ENCODE measurements at regions not wholly inside any gene's neighbourhood (a gene's known extent, or its start where the extent isn't known, plus 50 kb on each side); places are given as distances from the start of the nearest gene placed in this dataset.
A peak's percentile ranks its signal among the peaks of the same experiment; 100 is the strongest.

DNA sequence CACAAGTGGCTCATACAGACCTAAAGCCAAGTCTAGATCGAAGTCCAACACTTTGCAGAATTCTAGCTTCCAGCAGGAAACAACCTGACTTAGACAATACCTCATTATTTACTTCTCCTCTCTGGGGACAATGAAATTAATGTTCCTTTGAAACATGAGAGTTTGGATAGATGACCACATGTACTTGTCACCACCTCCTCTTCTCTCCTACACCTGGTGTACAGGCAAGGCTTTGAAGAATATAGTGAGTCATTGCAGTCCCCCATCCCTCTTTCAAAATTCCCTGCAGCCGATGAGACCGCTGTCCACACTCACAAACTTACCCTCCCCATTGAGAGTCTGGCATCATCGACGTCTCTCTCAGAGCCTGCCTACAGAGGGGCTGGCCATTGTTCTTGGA lies 189.0 kb upstream of the HES1 start:
- no peak for DNase-seq (ENCODE audit: low read depth in 2 of 3, low spot score in 2 of 3)

- no peak for DNase-seq (ENCODE audit: low read depth in 2 of 3, low spot score in 2 of 3)
Observed at GRCh38 chr3:193947596-193947995, 188.4 kb upstream of the HES1 start.

DNA sequence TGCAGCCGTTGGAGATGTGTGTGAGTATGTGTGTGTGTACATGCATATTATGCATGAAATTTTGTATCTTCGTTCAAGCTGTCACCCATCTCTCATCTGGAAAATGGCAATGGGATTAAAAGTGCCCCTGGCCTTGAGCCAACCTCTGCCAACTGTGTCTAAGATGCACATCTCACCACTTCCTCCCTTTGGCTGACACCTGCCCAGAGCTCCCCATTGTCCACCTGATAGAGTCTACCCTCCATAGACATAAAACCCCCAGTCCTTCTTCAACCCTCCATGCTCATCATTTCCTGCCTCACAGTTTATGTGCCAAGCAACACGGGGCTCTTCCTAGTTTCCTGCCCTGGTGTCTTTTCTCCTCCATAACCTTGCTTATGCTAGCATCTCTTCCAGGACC lies 187.5 kb upstream of the HES1 start:
- DNase-seq (ENCODE audit: low read depth in 2 of 3, low spot score in 2 of 3) = no peak

GRCh38 chr3:193951859-193952258 lies 184.1 kb upstream of the HES1 start:
- DNase-seq (ENCODE audit: low read depth in 2 of 3, low spot score in 2 of 3) = no peak

- no peak for DNase-seq (ENCODE audit: low read depth in 2 of 3, low spot score in 2 of 3)
Observed at GRCh38 chr3:193954752-193955151, 181.2 kb upstream of the HES1 start.

DNA sequence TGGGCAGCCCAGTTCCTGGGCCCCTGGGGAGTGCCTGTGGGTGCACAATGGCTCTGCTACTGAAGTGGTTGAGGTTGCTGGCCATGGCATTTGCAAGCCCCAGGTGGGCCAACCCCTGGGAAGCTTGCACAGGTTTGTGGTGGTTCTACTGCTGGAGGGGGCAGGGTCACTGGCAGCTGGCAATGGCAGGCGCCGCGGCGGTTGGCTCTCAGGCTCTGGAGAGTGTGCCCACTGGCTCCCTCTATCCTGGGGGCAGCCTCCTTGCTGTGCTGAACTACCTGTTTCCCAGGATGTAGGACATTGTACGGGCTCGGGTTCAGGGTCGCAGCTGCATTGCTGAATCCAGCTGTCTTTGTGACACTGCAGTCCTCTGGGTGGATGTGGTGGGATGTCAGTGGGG lies 180.2 kb upstream of the HES1 start:
- DNase-seq (ENCODE audit: low read depth in 2 of 3, low spot score in 2 of 3) = no peak

DNA sequence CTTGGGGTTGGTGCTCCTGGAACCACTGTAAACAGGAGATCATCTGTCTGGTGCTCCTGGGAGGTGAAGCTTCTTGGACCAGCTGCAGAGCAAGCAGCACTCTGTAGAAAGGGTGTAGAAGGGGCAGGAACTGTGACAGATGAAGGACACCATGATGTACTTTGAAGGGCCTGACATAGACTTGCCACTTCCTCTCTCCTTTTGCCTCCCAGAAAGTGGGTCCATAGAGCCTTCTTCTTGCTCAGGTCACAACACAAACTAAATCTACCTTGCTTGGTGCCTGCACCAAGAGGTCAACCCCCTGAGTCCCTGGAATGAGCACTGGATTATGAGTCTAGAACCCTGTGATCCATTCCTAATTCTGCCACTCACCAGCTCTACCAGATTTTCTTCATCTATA lies 176.1 kb upstream of the HES1 start:
- no peak for DNase-seq (ENCODE audit: low read depth in 2 of 3, low spot score in 2 of 3)

DNA sequence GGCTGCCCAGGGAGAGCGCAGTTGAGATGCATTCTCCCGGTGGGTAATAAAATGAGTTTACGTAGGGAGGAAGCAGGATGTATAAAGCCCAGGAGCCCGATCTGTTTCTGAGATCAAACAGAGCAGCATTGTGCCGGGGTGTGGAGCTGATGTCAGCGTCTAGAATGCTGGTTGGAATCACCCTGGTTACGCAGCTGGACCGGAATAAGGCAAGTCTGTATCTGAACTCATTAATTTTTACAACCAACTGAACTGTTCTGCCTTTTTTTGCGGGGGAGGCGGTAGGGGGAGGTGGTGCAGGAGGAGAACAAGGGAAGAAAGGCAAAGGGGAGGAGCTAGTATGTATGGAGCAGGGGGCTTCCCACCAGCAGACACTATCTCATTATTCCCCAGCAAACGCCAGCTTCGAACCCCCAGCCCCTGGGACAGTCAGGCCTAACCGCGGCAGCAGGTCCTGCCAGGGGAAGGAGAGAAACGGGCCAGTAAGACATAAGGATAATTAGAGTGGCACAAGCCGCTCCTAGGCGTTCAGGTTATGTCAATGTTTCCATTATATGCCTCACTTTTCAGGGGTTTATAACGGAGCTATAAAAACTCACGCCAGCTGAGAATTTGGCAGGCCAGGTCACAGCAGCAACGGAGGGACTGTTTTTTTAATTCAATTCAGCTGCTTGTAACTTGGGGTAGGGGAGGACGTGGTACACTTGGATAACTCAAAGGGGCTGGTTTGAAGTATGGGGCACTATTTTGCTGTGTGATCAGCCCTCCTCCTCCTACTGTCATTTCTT lies 175.3 kb upstream of the HES1 start:
- no peak for DNase-seq (ENCODE audit: low read depth in 2 of 3, low spot score in 2 of 3)

DNA sequence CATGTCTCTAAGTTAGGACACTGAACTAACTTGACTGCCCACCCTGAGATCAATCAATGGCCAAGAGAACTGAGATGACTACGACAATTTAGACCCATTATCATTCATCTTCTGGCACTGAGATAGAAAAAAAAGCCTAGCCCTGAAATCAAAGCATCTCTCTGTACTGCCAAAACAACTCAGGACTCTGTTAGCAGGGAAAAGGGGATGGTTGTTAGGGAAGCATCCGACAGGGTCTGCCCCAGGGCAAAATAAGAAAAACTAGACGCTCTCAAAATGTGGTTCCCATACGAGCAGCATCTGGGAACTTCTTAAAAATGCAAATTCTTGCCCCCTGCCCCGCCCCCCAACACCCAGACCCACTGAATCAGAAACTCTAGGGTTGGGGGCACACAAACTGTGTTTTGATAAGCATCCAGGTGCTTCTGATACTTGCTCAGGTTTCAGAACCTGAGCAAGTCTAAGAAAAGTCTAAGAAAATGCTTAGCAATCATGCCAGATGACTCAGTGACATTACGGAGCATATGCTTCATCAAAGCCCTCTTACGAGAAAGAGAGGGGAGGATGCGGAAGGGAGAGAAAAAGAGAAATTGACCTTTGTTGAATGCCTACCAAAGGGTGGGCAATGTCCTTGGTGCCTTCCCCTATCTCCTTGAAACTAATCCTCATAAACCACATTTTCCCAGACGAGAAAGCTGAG lies 172.8 kb upstream of the HES1 start:
- no peak for DNase-seq (ENCODE audit: low read depth in 2 of 3, low spot score in 2 of 3)

GRCh38 chr3:193963808-193964516 lies 172.0 kb upstream of the HES1 start:
- DNase-seq (ENCODE audit: low read depth in 2 of 3, low spot score in 2 of 3) = no peak

- no peak for DNase-seq (ENCODE audit: low read depth in 2 of 3, low spot score in 2 of 3)
Observed at GRCh38 chr3:193964517-193964880, 171.4 kb upstream of the HES1 start.

- no peak for DNase-seq (ENCODE audit: low read depth in 2 of 3, low spot score in 2 of 3)
Observed at GRCh38 chr3:193968380-193968974, 167.5 kb upstream of the HES1 start.

- DNase-seq (ENCODE audit: low read depth in 2 of 3, low spot score in 2 of 3) = peak in 2 of 3 donors; percentile 46 to 70
Observed at GRCh38 chr3:193970131-193970772, 165.7 kb upstream of the HES1 start.

- peak in 2 of 3 donors; percentile 6 to 42 for DNase-seq (ENCODE audit: low read depth in 2 of 3, low spot score in 2 of 3)
Observed at GRCh38 chr3:193970773-193971206, 165.2 kb upstream of the HES1 start.

DNA sequence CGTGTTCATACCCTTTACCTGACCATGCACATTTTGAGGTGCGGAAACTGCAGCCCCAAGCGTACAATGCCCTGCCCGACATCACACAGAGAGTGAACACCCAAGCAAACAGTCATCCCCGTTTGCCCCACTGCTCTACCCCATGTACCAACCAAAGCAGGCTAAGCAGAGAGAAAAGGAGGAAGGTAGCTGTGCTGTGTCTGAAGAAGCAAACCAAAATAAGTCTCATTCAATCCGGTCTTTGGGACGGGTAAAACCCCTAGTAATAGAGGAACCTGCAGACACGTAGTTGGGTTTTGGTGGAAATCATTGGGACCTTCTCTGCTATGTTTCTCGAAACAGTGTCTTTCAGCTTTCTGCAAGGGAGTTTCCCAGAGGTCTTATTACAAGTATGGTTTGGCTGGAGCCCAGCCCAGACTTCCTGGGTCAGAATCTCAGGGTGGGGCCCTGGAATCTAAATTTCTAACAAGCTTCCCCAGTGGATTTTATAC lies 164.6 kb upstream of the HES1 start:
- peak in 2 of 3 donors; percentile 46 to 71 for DNase-seq (ENCODE audit: low read depth in 2 of 3, low spot score in 2 of 3)

DNA sequence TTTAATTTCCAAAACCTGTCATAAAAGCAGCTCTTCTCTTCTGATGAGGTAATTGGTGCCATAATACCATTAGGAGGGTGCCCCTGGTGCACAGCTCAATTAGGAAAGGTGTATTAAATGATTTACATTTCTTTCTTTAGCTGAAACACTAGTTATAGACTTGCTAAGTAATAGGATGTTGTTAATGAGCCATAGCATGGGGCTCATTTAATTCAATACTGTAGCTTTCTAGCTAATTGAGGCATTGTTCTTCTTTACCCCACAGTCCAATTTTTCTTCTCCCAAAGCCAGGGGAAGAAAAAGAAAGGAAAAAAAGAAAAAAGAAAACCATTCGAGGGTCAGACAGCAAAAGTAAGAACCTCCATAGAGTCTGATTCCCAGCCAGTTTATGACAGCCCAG lies 164.0 kb upstream of the HES1 start:
- no peak for DNase-seq (ENCODE audit: low read depth in 2 of 3, low spot score in 2 of 3)

GRCh38 chr3:193972832-193973231 lies 163.1 kb upstream of the HES1 start:
- DNase-seq (ENCODE audit: low read depth in 2 of 3, low spot score in 2 of 3) = no peak

DNA sequence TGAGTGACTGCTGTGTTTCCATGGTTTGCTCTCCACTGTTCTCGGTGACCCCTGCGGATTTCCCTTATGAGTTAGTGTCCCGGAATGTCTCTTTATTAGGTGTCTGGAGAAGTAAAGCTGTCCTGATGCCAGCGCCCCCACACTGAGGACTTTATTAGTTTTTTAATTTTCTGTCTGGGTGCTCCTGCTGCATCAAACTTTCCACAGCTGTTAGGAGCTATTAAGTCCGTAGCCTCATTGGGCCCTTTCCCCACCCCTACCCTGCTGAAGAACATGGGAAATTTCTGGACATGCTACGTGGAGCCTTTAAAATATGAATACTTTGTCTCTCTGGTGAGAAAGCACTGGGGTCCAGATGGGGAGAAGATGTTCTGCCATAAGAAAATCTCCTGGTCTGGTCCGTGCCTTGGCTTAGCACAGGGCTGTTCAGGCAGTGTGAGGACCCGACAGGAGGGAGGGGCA lies 161.7 kb upstream of the HES1 start:
- no peak for DNase-seq (ENCODE audit: low read depth in 2 of 3, low spot score in 2 of 3)

GRCh38 chr3:193974671-193975535 lies 161.0 kb upstream of the HES1 start:
- DNase-seq (ENCODE audit: low read depth in 2 of 3, low spot score in 2 of 3) = no peak

GRCh38 chr3:193977622-193978021 lies 158.3 kb upstream of the HES1 start:
- peak in 1 of 3 donors; percentile 19 for DNase-seq (ENCODE audit: low read depth in 2 of 3, low spot score in 2 of 3)
